Erythroblast (primary cell): ENCODE measurements at regions not wholly inside any gene's neighbourhood (a gene's known extent, or its start where the extent isn't known, plus 50 kb on each side); places are given as distances from the start of the nearest gene placed in this dataset.

Experiments
- GATA1 ChIP-seq: IDR thresholded peaks from 2 replicates; pipeline ENCODE4 v1.6.1; 2011; ENCODE audit warnings: low read depth, mild to moderate bottlenecking, control low read depth, low read length, moderate library complexity
- POLR2A ChIP-seq: IDR thresholded peaks from 2 replicates; pipeline ENCODE4 v1.6.1; 2011; ENCODE audit warnings: mild to moderate bottlenecking, low read length

DNA sequence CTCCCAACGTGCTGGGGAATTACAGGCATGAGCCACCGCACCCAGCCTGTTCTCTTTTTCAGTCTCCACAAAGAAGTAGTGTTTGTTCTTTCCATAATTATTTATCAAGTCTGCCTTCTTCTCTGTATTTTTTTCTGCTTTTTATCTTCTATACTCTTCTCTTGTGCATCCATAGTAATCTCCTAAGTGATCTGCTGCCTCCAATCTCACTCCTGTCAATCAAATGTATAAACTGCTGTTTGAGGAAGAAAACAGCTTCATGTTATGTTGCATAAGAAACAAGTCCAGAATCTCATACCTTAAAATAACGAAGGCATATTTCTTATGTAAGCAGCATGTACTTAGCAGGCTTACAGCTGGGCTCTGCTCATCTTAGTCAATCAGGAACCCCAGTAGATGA is 801.6 kb upstream of the NR2F2 start:
- no peak for TF ChIP-seq POLR2A
- no peak for TF ChIP-seq GATA1
